SKM-1 (cell line): ENCODE measurements at regions not wholly inside any gene's neighbourhood (a gene's known extent, or its start where the extent isn't known, plus 50 kb on each side); places are given as distances from the start of the nearest gene placed in this dataset.

ENCODE experiments used
- DNase-seq: peaks from one replicate; lab custom pipeline; 2025; ENCODE audit not compliant: unreplicated experiment; lab: John Stamatoyannopoulos, UW

DNA sequence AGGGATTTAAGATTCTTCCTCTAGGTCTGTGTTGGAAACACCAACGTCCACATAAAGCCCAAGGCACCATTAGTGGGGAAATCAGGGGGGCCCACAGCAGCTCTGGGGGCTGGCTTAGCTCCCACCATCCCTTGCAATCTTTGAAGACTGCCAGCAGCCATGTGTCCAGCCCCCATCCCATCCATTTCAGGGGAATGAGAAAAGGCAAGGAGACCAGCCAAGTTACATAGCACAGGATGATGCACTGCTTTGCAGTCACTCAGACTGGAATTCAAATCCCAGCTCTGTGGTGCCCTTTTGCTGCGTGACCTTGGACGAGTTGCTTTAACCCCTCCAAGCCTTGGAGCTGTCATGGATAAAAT is 108.9 kb upstream of the ZMIZ1 start:
- no peak for DNase-seq

GRCh38 chr10:78960316-78960800 is 108.4 kb upstream of the ZMIZ1 start:
- no peak for DNase-seq

DNA sequence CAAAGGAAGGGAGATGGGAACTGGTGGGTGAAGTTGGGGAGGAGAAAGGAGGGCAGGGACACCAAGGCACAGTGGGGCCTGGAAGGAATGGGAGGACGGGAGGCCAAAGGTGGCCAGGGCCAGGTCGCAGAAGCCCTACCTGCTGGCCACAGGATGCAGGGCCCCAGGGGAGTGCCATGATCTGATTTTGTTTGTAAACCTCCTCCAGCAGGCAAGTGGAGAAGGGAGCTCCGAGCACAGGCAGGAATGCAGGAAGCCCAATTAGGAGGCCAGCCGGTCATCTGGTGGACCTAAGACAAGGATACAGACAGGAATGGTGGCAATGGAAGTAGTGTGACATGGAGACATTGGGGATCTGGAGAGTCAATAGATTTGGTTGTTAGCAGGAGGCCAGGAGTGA is 107.0 kb upstream of the ZMIZ1 start:
- DNase-seq: no peak

GRCh38 chr10:78963074-78964034 is 105.4 kb upstream of the ZMIZ1 start:
- no peak for DNase-seq

- no peak for DNase-seq
Observed at GRCh38 chr10:78964274-78964951, 104.4 kb upstream of the ZMIZ1 start.

- no peak for DNase-seq
Observed at GRCh38 chr10:78964952-78965633, 103.7 kb upstream of the ZMIZ1 start.

DNA sequence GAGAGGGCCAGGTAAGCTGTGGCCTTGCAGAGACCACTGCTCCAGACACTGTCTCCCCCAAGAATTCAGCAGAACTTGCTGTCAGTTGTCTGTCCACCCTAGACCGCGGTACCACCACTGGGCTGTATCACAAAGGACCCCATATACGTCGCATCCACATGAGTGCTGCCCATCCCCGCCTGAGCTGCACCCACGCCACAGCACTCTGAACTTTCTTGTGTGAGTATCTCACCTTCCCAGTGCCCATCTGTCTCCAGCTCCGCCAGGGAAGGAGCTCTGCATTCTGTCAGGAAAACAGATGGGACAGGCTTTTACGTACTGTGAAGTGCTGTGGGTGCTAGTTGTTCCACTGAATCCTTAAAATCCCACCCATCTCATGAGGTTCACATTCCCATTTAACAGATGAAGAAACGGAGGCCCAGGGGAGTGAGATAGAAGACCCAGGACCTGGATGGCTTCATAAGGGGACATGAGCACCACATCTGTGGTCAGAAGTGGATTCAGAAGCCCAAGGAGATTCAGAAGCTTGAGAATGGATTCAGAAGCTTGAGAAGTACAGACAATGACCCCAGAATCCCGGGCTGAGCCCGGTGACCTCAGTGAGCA is 102.5 kb upstream of the ZMIZ1 start:
- DNase-seq: no peak

DNA sequence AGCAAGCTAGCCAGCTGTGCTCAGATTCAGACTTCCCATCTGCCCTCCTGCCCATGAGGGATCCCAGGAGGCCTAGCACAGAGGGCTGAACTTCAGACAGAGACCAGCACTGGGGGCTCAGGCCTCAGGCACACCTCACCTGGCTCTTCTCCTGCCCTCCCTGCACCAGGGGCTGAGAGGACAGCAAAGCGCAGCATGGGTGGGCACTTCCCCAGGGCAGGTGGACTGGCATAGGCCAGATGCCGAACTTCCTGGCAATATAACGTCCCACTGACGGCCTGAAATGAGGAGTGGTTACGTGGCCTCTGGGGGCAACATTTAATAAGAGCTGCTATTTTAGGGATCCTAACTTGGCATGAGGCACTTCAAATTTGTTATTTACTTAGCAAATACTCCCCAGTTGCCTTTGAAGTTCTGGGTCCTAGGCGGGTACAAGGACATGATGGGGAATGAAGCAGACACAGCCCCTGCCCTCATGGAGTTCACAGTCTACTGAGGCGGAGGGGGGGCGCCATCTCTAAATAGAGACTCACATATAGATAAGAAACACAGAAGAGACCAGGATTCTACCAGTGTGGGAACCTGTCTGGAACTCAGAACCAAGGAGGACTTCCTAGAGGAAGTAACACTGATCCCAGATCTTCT is 101.8 kb upstream of the ZMIZ1 start:
- no peak for DNase-seq

- DNase-seq: no peak
Observed at GRCh38 chr10:78968300-78968942, 100.3 kb upstream of the ZMIZ1 start.

DNA sequence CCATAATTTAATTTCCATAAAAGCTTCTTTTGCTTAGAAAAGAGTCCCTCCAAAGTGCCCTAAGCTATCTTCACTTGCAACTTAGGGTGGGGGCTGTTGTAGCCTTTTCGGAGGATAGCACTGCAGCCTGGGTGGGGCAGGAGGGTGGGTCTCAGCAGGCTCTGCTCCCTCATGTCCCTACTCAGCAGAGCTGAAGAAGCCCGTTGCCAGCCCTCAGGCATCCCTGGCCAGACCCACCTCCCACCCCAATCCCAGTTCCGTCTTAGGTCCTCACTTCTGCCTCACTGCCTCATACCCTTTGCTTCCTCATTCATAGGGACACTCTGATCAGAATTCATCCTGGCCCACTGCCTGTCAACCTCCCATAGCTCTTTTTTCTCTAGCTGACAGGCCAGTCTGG is 99.8 kb upstream of the ZMIZ1 start:
- DNase-seq: no peak

DNA sequence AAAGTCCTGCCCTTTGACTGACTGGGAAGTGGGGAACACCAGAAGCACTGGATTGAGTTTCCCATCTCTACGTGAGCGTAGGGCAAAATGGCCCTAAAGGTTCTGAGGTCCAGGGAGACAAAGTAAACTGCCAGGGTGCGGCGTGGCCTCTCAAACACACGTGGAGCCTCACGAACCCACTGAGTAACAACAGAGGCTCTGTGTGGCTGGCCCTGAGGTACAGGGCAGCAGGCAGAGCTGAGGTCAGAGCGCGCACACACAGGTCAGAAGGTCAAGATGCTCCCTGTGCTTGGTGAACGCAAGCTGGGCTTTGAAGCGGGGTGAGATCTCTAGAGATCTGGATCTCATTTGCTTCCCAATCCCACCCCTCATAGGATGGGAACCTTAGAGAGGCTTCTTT is 99.0 kb upstream of the ZMIZ1 start:
- no peak for DNase-seq

GRCh38 chr10:78970261-78970660 is 98.5 kb upstream of the ZMIZ1 start:
- no peak for DNase-seq

- no peak for DNase-seq
Observed at GRCh38 chr10:78971094-78971682, 97.6 kb upstream of the ZMIZ1 start.

DNA sequence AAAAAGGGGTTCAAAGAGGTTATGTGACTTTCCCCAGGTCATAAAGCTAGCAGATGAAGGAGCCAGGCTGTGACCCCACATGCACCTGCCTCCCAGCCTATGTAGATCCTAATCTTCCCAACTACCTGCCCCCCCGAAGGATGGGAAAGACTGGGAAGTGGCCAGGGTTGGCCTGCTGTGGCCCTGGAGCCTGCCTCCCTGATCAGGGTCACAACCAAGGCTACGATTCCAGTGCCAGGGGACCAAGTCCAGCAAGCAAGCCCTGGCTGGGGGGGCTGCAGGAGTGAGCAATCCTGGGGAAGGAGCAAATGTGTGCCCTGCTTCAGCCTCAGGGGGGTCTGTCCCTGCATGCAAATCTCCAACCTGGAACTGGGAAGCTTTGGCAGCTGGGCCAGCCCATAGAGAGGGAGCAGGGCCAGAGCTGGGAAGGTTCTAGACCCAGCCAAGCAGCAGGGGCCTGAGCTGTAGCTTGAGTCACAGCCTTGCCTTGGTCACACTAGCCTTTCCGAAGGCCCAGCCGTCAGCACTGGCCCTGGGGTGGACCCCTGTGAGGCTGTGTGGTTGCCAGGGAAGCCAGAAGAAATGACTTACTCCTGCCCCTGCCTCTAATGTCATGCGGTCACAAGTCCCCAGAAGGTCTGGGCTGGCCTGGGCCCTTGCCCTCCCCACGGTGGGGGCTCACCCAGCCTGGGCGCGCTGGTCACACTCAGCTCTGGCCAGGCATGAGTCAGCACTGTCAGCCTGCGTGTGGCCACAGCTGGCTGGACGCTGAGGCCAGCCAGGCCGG is 96.4 kb upstream of the ZMIZ1 start:
- no peak for DNase-seq

- peak; percentile 71 for DNase-seq
Observed at GRCh38 chr10:78972947-78973900, 95.5 kb upstream of the ZMIZ1 start.

- no peak for DNase-seq
Observed at GRCh38 chr10:78973901-78974616, 94.7 kb upstream of the ZMIZ1 start.

GRCh38 chr10:78974617-78975317 is 94.0 kb upstream of the ZMIZ1 start:
- DNase-seq: peak; percentile 51
